ENCODE measurements at regions not wholly inside any gene's neighbourhood (a gene's known extent, or its start where the extent isn't known, plus 50 kb on each side); places are given as distances from the start of the nearest gene placed in this dataset.

DNA sequence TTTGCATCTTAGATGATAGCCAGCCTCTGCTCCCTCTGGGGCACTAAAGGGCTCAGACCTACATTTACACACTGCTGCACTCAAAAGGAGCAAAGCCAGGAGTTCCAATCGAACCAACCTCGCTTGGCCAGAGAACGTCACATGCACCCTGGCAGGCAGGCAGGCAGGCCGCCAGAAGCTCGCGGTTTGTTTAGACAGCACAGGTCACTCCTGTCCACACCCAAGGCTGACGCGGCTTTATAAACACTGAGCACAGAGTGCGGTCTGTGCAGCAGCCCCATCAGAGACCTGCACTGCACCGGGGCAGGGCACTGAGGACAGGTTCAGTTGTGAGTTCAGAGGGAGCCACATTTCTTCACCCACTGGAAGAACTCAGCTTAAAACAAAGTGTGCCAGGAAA is 143.9 kb downstream of the BCOR start:
- H3K36me3 ChIP-seq (ENCODE audit: control insufficient read depth in 2 of 2, insufficient read depth in 1 of 2, low read length in 2 of 2) = no peaks in the 10 kb centered on the region
- POLR2A ChIA-PET = interaction anchor here (0.6 to 1.4 kb wide), 2 partner anchors 16 to 60 kb away, joined by 3 read pairs; no protein-coding TSS in a partner anchor
- H3K9me3 ChIP-seq (ENCODE audit: control insufficient read depth, insufficient read depth, low read depth, low read length) = no peaks in the 10 kb centered on the region
- CTCF ChIA-PET = interaction anchor here (1.0 to 1.9 kb wide), 3 partner anchors 8 to 34 kb away, joined by 3 to 5 read pairs (median 4); no protein-coding TSS in a partner anchor
- peaks cover 6% of the 10 kb centered on the region; the same call in 1 of the 2 replicates for H3K4me1 ChIP-seq (ENCODE audit: control insufficient read depth, insufficient read depth, low read length)
- no peak overlapping the region; the same call in 1 of the 2 replicates for H3K27ac ChIP-seq (ENCODE audit: extremely low read depth, low read depth, low read length)
- H3K4me3 ChIP-seq (ENCODE audit: low read depth, low read length) = no peak overlapping the region
- TF ChIP-seq SETDB1 (IDR thresholded peaks at IDR 0.05; ENCODE audit: insufficient read length, low read length) (peak; percentile 27), ZNF571 (tag by site-specific recombination; IDR thresholded peaks at IDR 0.05) (no peak), ZNF529 (tag by site-specific recombination; IDR thresholded peaks at IDR 0.05; ENCODE audit: insufficient replicate concordance) (no peak), ZNF560 (tag by site-specific recombination; IDR thresholded peaks at IDR 0.05; ENCODE audit: borderline replicate concordance) (no peak), YY1 (tag by site-specific recombination; IDR thresholded peaks at IDR 0.05) (no peak), ZNF558 (tag by site-specific recombination; IDR thresholded peaks at IDR 0.05) (no peak), ZSCAN16 (tag by site-specific recombination; IDR thresholded peaks at IDR 0.05) (no peak), ZNF211 (tag by site-specific recombination; IDR thresholded peaks at IDR 0.05; ENCODE audit: low read depth) (no peak), ZNF239 (tag by site-specific recombination; IDR thresholded peaks at IDR 0.05) (no peak), ZIC2 (tag by site-specific recombination; IDR thresholded peaks at IDR 0.05) (peak; percentile 57), ZNF341 (tag by site-specific recombination; IDR thresholded peaks at IDR 0.05; ENCODE audit: low read depth) (no peak), ZNF510 (tag by site-specific recombination; IDR thresholded peaks at IDR 0.05; ENCODE audit: insufficient replicate concordance) (no peak), ZBTB21 (tag by site-specific recombination; IDR thresholded peaks at IDR 0.05) (no peak), ZNF48 (tag by site-specific recombination; IDR thresholded peaks at IDR 0.05) (no peak), ZNF114 (tag by site-specific recombination; IDR thresholded peaks at IDR 0.05) (no peak), ZNF112 (tag by site-specific recombination; IDR thresholded peaks at IDR 0.05) (no peak), ZNF473 (tag by site-specific recombination; IDR thresholded peaks at IDR 0.05) (no peak), ZNF629 (tag by site-specific recombination; IDR thresholded peaks at IDR 0.05) (peak; percentile 61; the same call in 1 of the 2 replicates), ZNF514 (tag by site-specific recombination; IDR thresholded peaks at IDR 0.05) (no peak), BCL11A (tag by site-specific recombination; IDR thresholded peaks at IDR 0.05; ENCODE audit: low read depth) (no peak), OSR2 (tag by site-specific recombination; IDR thresholded peaks at IDR 0.05) (peak; percentile 74), ZNF621 (tag by site-specific recombination; IDR thresholded peaks at IDR 0.05) (no peak), GLIS1 (tag by site-specific recombination; IDR thresholded peaks at IDR 0.05) (peak; percentile 29; the same call in 1 of the 2 replicates), ZSCAN30 (tag by site-specific recombination; IDR thresholded peaks at IDR 0.05) (peak; percentile 50; the same call in 1 of the 2 replicates), ZNF335 (tag by site-specific recombination; conservative IDR thresholded peaks at IDR 0.05) (no peak)
- TF ChIP-seq, protein P1, sequence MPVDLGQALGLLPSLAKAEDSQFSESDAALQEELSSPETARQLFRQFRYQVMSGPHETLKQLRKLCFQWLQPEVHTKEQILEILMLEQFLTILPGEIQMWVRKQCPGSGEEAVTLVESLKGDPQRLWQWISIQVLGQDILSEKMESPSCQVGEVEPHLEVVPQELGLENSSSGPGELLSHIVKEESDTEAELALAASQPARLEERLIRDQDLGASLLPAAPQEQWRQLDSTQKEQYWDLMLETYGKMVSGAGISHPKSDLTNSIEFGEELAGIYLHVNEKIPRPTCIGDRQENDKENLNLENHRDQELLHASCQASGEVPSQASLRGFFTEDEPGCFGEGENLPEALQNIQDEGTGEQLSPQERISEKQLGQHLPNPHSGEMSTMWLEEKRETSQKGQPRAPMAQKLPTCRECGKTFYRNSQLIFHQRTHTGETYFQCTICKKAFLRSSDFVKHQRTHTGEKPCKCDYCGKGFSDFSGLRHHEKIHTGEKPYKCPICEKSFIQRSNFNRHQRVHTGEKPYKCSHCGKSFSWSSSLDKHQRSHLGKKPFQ (tag by site-specific recombination; IDR thresholded peaks at IDR 0.05) = 0 out of 2 replicates have a peak, but pooled peaks have one; percentile 34
- TF ChIP-seq, protein P2, sequence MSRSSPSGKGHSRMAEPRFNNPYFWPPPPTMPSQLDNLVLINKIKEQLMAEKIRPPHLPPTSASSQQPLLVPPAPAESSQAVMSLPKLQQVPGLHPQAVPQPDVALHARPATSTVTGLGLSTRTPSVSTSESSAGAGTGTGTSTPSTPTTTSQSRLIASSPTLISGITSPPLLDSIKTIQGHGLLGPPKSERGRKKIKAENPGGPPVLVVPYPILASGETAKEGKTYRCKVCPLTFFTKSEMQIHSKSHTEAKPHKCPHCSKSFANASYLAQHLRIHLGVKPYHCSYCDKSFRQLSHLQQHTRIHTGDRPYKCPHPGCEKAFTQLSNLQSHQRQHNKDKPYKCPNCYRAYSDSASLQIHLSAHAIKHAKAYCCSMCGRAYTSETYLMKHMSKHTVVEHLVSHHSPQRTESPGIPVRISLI (tag by site-specific recombination; IDR thresholded peaks at IDR 0.05) = no peak
- TF ChIP-seq, protein P3, sequence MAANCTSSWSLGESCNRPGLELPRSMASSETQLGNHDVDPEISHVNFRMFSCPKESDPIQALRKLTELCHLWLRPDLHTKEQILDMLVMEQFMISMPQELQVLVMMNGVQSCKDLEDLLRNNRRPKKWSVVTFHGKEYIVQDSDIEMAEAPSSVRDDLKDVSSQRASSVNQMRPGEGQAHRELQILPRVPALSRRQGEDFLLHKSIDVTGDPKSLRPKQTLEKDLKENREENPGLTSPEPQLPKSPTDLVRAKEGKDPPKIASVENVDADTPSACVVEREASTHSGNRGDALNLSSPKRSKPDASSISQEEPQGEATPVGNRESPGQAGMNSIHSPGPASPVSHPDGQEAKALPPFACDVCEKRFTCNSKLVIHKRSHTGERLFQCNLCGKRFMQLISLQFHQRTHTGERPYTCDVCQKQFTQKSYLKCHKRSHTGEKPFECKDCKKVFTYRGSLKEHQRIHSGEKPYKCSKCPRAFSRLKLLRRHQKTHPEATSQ (tag by site-specific recombination; IDR thresholded peaks at IDR 0.05) = no peak
- TF ChIP-seq, protein P4, sequence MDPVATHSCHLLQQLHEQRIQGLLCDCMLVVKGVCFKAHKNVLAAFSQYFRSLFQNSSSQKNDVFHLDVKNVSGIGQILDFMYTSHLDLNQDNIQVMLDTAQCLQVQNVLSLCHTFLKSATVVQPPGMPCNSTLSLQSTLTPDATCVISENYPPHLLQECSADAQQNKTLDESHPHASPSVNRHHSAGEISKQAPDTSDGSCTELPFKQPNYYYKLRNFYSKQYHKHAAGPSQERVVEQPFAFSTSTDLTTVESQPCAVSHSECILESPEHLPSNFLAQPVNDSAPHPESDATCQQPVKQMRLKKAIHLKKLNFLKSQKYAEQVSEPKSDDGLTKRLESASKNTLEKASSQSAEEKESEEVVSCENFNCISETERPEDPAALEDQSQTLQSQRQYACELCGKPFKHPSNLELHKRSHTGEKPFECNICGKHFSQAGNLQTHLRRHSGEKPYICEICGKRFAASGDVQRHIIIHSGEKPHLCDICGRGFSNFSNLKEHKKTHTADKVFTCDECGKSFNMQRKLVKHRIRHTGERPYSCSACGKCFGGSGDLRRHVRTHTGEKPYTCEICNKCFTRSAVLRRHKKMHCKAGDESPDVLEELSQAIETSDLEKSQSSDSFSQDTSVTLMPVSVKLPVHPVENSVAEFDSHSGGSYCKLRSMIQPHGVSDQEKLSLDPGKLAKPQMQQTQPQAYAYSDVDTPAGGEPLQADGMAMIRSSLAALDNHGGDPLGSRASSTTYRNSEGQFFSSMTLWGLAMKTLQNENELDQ (tag by site-specific recombination; IDR thresholded peaks at IDR 0.05; ENCODE audit: low read depth) = no peak
- TF ChIP-seq, protein P5, sequence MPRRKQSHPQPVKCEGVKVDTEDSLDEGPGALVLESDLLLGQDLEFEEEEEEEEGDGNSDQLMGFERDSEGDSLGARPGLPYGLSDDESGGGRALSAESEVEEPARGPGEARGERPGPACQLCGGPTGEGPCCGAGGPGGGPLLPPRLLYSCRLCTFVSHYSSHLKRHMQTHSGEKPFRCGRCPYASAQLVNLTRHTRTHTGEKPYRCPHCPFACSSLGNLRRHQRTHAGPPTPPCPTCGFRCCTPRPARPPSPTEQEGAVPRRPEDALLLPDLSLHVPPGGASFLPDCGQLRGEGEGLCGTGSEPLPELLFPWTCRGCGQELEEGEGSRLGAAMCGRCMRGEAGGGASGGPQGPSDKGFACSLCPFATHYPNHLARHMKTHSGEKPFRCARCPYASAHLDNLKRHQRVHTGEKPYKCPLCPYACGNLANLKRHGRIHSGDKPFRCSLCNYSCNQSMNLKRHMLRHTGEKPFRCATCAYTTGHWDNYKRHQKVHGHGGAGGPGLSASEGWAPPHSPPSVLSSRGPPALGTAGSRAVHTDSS (tag by site-specific recombination; IDR thresholded peaks at IDR 0.05) = no peak
- TF ChIP-seq, protein P6, sequence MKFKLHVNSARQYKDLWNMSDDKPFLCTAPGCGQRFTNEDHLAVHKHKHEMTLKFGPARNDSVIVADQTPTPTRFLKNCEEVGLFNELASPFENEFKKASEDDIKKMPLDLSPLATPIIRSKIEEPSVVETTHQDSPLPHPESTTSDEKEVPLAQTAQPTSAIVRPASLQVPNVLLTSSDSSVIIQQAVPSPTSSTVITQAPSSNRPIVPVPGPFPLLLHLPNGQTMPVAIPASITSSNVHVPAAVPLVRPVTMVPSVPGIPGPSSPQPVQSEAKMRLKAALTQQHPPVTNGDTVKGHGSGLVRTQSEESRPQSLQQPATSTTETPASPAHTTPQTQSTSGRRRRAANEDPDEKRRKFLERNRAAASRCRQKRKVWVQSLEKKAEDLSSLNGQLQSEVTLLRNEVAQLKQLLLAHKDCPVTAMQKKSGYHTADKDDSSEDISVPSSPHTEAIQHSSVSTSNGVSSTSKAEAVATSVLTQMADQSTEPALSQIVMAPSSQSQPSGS (tag by site-specific recombination; IDR thresholded peaks at IDR 0.05; ENCODE audit: low read depth) = no peak

Measured in HEK293 (cell line).